ENCODE measurements at regions not wholly inside any gene's neighbourhood (a gene's known extent, or its start where the extent isn't known, plus 50 kb on each side); places are given as distances from the start of the nearest gene placed in this dataset.

DNA sequence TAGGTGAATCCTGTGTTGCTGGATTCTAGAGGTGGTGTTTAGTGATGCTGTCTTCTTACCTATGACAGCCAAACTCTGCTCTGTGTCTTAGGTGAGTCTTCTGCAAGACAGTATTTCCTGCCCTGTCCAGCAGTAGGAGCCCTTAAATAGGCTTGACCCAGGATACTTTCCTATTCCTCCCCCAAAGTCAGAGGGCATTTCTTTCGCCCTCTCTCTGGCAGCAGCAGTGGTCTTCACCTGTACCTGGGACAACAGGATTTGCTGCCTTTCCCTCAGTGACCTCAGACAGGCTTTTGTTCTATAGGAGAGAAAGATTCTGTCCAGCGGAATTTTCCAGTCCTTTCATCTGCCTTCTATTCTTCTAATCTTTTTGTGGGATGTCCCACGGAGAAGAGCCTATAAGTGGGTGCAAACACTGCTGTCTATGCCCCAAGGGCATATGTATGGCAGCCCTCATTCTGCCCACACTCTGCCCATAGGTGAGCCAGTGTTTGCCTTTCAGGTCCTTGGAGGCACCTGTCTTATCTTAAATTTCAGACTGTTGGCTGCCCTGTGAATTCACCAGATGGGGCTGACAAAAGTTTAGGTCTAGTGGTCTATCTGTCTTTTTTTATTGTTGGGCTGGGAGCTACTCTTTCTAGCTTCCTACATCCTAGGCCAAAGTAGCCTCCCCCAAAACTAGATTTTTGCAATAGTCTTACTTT is 177.3 kb upstream of the SPOPL start:
- TF ChIP-seq, protein P1, sequence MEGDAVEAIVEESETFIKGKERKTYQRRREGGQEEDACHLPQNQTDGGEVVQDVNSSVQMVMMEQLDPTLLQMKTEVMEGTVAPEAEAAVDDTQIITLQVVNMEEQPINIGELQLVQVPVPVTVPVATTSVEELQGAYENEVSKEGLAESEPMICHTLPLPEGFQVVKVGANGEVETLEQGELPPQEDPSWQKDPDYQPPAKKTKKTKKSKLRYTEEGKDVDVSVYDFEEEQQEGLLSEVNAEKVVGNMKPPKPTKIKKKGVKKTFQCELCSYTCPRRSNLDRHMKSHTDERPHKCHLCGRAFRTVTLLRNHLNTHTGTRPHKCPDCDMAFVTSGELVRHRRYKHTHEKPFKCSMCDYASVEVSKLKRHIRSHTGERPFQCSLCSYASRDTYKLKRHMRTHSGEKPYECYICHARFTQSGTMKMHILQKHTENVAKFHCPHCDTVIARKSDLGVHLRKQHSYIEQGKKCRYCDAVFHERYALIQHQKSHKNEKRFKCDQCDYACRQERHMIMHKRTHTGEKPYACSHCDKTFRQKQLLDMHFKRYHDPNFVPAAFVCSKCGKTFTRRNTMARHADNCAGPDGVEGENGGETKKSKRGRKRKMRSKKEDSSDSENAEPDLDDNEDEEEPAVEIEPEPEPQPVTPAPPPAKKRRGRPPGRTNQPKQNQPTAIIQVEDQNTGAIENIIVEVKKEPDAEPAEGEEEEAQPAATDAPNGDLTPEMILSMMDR (IDR thresholded peaks at IDR 0.05), result no peak
- TF ChIP-seq POLR2A (IDR thresholded peaks at IDR 0.05), result no peak

Measured in Peyer's patch (tissue), 4 donors.